ENCODE measurements at regions not wholly inside any gene's neighbourhood (a gene's known extent, or its start where the extent isn't known, plus 50 kb on each side); places are given as distances from the start of the nearest gene placed in this dataset.

DNA sequence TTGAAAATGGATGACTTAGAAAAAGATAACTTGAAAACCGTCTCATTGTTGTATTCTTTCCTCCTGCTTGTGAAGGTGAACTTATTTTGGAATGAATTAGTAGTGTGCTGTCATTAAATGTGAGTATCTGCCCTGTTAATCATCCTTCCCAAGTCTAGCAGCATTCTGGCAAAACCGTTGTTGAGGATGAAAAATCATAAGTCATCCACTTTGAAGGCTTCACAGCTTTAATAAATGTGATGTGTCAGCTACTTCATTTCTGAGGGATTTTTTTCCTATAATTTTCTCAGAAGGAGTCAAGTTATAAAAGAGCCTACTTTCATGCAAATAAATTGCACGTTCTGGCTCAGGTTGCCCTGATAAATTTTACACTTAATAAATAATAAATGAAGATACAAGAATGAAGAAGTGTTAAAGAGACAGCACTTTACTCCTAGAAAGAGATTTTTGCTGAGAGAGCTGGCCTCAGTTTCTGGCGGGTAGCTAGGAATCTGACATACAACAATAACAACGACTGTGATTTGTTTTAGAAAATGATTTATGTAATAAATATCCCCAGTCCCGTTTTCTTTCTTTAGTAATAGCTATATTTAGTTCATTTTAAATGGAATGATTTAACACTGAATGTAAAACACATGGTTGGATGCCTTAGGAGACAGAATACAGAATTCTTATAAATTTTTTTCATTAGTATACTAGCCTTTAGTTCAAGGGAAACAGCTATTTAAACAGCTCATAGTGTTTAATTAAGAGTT, 516.5 kb upstream of the KLF6 start:
- Histone ChIP-seq H2AFZ (ENCODE audit: low read depth, low read length) (no peak overlapping the region), H3K27ac (ENCODE audit: insufficient read depth, low read depth, low read length) (no peak overlapping the region), H3K4me3 (replicated peaks in 1 of 3; ENCODE audit: insufficient read depth in 1 of 3, low read depth in 1 of 3, low read length in 3 of 3) (no peak overlapping the region), H3K9ac (replicated peaks; ENCODE audit: extremely low read depth, insufficient read depth, low read length) (no peak overlapping the region), H3K9me1 (replicated peaks; ENCODE audit: control insufficient read depth, extremely low read depth, insufficient read depth, low read length) (no peaks in the 10 kb centered on the region), H4K20me1 (replicated peaks; ENCODE audit: control insufficient read depth, extremely low read depth, insufficient read depth, low read length) (no peaks in the 10 kb centered on the region), H3K9me3 (replicated peaks; ENCODE audit: control insufficient read depth, insufficient read depth, low read length) (no peaks in the 10 kb centered on the region), H3K79me2 (ENCODE audit: control insufficient read depth, insufficient read depth, low read length) (no peaks in the 10 kb centered on the region), H3K27me3 (ENCODE audit: control insufficient read depth in 2 of 2, insufficient read depth in 2 of 2, low read length in 2 of 2) (no peaks in the 10 kb centered on the region), H3K4me1 (ENCODE audit: control insufficient read depth, extremely low read depth, insufficient read depth, low read length) (no peaks in the 10 kb centered on the region), H3K36me3 (ENCODE audit: control insufficient read depth in 2 of 2, extremely low read depth in 1 of 2, insufficient read depth in 2 of 2, low read length in 2 of 2) (no peaks in the 10 kb centered on the region), H3K4me2 (ENCODE audit: insufficient read depth, low read length) (no peak overlapping the region)
- intact Hi-C loops (cut with micrococcal nuclease) = no loop called here
- no TSS peak for BruUV-seq (replicated peaks)
- POLR2A ChIA-PET = interaction anchor here (1.1 kb wide), 1 partner anchor 55 kb away, joined by 4 read pairs; no protein-coding TSS in a partner anchor
- dilution Hi-C loops (cut with MboI; ENCODE audit: extremely low pct_ligation_motif_present, low sequenced_read_pairs) = no loop called here
- no peak for TF ChIP-seq POLR2AphosphoS5 (IDR thresholded peaks at IDR 0.05; ENCODE audit: insufficient read depth, low read depth, low read length)
- no peak for TF ChIP-seq EZH2 (IDR thresholded peaks at IDR 0.05; ENCODE audit: borderline replicate concordance, low read depth, low read length, severe bottlenecking)
- TF ChIP-seq FOS (IDR thresholded peaks at IDR 0.05; ENCODE audit: borderline replicate concordance, insufficient read depth, low read length) = no peak
- no peak for TF ChIP-seq JUN (IDR thresholded peaks at IDR 0.05; ENCODE audit: borderline replicate concordance, insufficient read depth, insufficient read length, low read depth)
- no peak for TF ChIP-seq MYC (IDR thresholded peaks at IDR 0.05; ENCODE audit: low read depth, low read length)
- TF ChIP-seq GATA2 (IDR thresholded peaks at IDR 0.05; ENCODE audit: insufficient read depth, insufficient read length, low read depth, low read length) = no peak
- TF ChIP-seq, protein P1, sequence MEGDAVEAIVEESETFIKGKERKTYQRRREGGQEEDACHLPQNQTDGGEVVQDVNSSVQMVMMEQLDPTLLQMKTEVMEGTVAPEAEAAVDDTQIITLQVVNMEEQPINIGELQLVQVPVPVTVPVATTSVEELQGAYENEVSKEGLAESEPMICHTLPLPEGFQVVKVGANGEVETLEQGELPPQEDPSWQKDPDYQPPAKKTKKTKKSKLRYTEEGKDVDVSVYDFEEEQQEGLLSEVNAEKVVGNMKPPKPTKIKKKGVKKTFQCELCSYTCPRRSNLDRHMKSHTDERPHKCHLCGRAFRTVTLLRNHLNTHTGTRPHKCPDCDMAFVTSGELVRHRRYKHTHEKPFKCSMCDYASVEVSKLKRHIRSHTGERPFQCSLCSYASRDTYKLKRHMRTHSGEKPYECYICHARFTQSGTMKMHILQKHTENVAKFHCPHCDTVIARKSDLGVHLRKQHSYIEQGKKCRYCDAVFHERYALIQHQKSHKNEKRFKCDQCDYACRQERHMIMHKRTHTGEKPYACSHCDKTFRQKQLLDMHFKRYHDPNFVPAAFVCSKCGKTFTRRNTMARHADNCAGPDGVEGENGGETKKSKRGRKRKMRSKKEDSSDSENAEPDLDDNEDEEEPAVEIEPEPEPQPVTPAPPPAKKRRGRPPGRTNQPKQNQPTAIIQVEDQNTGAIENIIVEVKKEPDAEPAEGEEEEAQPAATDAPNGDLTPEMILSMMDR (IDR thresholded peaks at IDR 0.05; ENCODE audit: extremely low read depth in 1 of 2, insufficient read depth in 1 of 2, low read depth in 1 of 2, low read length in 2 of 2) = no peak
- no peak for TF ChIP-seq POLR2A (IDR thresholded peaks at IDR 0.05; ENCODE audit: low read depth, low read length)
- TF ChIP-seq, protein P2, sequence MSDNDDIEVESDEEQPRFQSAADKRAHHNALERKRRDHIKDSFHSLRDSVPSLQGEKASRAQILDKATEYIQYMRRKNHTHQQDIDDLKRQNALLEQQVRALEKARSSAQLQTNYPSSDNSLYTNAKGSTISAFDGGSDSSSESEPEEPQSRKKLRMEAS (IDR thresholded peaks at IDR 0.05; ENCODE audit: insufficient read depth, insufficient read length) = no peak
- CTCF ChIA-PET = interaction anchor here (1.0 kb wide), 1 partner anchor 38 kb away, joined by 3 read pairs; no protein-coding TSS in a partner anchor
- no peak for FAIRE-seq
- no peak for DNase-seq (ENCODE audit: low read depth, low spot score)
